HG03196 (cell line): ENCODE measurements at regions not wholly inside any gene's neighbourhood (a gene's known extent, or its start where the extent isn't known, plus 50 kb on each side); places are given as distances from the start of the nearest gene placed in this dataset.

Source experiments
- ATAC-seq: cut with Tn5 transposase; IDR thresholded peaks from one replicate; pipeline ENCODE4 v1.9.1; 2021; ENCODE audit not compliant: unreplicated experiment

DNA sequence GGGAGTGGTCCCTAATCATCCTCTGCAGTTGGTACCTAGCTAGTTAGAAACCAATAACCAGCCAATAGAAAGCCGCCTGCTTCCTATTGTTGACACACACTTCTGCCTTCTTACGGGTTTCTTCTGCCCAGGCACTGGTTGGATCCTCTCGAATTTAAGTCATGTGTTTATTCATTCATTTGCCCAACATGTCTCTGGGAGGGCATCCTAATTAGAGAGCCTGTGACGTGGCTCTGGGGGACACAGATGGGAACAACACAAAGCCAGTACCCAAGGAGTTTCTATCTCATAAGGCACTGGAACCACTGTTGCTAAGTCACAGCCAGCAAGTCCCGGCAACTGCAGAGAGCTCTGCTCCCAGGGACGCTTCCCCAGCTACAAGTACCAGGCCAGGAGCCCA, 300.7 kb upstream of the TNRC6C start:
- no peak for ATAC-seq

DNA sequence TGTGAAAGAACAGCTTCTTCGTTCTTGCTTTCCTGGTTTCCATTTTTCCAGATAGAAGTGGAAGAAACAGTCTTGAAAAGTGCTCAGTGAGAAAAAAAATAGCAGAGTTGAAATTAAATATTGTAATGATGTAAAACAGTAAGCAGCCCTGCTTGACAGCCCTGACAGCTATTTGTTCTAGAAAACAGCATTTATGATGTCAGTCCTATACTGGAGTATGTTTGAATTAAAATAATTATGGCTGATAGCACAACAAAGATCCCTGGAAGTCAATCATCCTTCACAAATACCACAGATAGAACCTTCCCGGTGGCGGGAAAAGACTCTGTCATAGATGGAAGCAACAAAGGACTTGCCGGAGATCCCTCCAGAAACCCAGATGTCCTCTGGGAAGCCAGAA, 298.0 kb upstream of the TNRC6C start:
- no peak for ATAC-seq

DNA sequence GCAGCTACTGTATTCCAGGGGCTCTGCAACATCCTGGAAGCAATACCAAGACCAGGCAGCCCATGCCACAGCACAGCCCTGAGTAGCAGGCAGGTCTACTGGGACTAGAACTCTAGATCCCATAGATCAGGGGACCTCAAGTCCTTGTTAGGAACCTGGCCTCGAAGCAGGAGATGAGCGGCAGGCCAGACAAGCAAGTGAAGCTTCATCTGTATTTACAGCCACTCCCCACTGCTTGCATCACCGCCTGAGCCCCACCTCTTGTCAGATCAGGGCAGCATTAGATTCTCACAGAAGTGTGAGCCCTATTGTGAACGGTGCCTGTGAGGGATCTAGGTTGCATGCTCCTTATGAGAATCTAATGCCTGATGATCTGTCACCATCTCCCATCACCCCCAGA, 295.7 kb upstream of the TNRC6C start:
- no peak for ATAC-seq

DNA sequence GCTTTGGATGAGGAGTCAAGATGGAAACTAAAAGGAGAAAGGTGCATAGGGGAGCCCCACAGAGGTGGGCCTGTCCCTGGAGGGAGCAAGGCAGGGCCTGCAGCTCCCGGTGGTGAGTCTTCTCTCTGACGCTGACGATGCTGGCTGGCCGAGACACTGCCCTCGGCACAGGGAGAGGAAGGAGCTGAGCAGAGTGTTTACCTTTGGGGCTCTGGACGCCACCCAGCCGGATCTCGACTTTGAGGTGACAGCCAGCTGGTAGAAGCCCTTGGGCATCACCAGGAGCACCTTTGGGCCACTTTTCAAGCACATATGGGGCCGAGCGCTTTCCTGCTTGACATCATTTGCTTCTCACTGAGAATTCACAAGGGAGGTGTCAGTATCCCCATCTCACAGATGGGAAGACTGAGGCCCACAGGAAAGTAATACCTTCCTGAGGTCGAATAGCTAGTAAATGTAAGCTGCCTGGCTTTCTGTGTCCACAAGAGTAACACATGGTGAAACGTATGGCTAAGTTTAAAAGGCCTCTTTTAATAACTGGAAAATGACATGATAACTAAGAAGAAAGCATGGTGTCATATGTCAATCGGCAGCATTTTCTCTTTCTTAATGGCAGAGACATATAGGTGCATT, 294.3 kb upstream of the TNRC6C start:
- ATAC-seq: no peak

DNA sequence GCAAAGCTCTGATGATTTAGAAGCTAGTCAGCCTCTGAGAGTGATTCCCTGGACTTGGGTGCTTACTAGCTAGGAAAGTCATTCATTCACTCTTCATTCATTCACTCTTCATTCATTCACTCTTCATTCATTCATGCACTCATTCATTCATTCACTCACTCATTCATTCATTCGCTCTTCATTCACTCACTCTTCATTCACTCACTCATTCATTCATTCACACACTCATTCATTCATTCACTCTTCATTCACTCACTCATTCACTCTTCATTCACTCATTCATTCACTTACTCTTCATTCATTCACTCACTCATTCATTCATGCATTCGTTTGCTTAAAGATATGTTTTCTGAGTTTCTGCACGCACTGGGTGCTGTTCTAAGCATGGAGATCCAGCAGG, 292.7 kb upstream of the TNRC6C start:
- ATAC-seq: no peak

DNA sequence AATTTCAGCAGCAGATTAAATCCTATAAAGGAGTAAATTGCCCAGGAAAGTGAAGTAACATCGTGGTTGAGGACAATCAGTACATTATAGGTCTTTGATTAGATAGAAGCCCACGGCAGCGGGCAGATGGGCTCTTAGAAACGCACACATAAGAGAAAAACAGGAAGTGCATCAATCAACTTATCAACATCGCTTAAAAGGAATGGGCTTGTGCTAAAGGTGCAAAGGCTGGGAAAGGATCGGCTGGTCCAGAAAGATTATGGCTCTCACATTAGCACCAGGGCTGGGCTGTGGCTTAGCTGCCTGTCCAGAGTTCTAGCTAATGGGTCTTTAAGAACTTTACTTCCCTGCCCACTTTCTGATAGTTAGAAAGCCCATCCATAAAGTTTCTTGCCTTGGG, 292.0 kb upstream of the TNRC6C start:
- no peak for ATAC-seq

DNA sequence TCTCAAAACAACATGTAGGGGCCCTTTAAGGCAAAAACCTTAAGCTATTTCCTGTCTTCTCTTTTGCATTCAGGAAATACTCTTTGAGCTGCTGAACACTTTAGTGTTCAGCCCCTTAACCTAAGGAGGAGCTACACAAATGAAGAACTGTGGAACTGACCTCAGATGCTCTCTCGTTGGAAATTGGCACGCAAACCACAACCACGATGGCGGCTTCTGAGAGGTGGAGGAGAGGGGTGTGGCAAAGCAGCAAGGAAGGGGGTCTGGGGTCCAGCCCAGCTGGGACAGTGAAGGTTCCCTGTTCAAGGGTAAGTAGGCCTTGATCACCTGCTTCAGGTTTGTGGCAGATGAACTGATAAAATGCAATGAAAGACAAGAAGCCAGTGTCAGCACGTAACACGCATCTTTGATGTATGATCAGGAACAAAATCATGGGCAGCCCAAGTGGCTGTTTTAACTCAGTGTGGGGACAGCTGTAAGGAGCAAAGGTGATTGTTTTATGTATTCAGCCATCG, 291.6 kb upstream of the TNRC6C start:
- no peak for ATAC-seq

DNA sequence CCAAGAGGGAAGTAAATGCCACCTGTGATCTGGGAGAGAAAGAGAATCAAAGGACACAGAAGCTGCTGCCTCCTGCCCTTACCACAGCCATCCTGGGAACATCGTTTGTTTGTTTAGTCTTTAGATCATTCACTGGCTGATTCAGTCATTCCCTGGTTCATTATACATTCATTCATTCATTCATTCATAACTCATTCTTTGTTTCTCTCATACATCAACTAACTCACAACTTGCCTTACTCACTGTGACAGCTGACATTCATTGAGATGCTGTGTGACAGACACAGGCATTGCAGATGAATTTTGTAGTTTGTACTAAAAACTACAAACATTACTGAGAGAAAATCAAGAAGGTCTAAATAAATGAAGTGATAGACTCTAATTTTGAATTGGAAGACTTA, 291.0 kb upstream of the TNRC6C start:
- no peak for ATAC-seq

DNA sequence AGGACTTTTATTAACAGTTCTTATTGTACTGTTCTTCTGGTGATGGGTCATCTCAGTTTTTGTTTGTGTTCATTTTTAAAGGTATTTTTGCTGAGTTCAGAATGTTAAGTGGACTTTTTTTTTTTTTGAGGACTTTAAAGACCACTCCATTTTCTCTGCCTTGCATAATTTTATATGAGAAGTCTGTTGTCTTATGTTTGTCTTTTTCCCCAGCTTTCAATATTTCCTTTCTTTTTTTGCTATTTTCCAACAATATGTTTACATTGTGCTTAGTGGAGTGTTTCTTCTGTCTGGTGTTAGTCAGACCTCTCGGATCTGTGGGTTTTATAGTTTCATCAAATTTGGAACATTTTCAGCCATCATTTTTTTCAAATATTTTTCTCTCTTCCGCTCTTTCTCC, 290.0 kb upstream of the TNRC6C start:
- no peak for ATAC-seq

DNA sequence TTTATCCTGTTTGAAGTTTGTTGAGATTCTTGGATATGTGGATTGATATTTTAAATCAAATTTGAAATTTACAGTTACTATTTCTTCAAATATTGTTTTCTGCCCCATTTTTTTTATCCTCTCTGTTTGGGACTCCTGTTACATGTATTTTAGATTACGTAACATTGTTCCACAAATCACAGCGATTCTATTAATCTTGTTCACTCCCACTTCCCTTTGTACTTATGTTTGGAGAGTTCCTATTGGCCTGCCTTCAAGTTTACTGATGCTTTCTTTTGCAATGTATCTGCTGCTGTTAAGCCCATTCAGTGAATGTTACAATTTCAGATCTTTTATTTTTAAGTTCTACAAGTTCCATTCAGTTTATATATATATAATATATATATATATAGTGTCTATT, 288.3 kb upstream of the TNRC6C start:
- no peak for ATAC-seq

DNA sequence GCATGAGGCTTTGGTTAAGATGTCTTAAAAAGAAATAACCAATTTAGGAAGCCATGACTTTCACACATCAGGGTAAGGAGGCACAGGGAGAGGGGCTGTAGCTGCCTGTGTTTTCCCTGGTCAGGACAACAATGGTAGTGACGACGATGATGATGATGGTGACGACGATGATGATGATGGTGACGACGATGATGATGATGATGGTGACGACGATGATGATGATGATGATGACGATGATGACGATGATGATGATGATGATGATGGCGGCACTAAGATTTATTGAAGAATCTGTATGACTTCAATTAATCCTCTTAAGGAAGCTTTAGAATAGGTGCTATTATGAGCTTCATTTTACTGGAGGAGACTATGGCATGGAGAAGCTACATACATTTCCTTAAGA, 284.1 kb upstream of the TNRC6C start:
- no peak for ATAC-seq

DNA sequence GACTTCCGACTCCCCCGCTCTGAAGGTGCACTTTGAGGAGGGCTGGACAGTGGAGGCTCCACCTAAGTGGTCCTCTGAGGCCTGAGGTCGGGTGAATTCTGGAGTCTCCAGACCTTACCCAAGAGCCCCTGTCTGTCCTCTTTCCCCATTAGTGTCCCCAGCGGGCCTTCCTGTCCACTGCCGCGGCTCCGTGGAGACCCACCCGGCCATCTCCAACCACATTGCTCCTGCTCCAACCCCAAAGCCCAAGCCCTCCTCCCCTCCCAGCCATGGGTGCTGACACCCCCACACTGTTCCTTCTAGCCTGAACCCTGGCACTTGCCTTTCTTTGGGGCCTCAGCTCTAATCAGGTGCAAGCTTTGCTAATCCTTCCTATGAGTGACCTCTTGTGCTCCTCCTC, 283.1 kb upstream of the TNRC6C start:
- ATAC-seq: no peak

DNA sequence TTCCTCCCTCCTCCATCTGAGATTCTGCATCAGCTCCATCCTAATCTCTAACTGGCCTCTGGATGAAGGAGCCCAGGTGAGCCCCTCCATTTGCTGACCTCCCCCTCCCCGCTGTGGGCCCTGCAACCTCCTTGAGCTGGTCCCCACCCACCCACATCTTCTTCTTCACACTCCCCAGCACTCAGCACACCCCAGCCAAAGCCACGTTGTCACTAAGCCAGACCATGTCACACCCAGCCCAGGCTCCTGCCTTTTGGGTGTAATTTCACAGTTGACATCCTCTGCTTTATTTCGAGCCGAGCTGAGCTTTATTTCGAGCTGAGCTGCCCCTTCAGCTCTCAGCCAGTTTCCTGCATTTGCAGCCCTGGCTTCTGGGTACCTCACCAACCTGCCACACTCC, 282.7 kb upstream of the TNRC6C start:
- ATAC-seq: no peak

DNA sequence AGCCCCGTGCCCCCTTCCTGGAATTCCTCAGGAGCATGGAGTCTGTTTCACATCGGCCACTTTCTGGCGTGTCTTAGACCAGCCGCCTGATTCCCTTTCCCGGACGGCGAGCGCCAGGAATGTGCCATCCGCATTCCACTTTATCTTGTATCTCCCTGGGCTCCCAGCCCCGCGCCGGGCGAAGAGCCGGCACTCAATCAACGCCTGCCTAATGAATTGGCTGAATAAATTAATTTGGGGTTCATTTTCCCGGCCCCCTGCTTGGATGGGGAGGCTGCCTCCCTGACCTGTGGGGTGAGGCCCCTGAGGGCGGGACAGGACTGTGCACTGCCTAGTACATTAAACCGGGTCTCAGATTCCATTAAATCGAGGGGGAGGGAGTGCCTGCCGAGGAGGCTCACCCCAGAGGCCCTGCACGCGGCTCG, 282.3 kb upstream of the TNRC6C start:
- ATAC-seq: no peak

DNA sequence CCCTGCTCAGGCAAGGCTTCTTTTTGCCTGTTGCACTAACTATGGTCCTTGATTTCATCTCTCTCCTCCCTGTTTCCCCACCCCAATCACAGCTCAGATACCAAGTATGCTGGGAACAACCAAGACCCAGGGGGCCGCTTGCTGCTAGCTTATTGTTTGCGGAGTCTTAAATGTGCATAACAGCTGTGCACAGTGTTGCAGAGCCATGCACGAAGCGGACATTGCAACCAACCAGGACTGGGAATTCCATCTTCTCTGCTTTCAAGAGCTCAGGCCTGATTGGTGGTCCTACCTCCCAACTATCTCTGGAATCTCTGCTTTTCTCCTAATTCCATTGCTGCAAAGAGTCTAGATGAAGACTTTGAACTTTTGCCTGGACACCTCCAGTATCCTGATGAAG, 281.3 kb upstream of the TNRC6C start:
- ATAC-seq: no peak

DNA sequence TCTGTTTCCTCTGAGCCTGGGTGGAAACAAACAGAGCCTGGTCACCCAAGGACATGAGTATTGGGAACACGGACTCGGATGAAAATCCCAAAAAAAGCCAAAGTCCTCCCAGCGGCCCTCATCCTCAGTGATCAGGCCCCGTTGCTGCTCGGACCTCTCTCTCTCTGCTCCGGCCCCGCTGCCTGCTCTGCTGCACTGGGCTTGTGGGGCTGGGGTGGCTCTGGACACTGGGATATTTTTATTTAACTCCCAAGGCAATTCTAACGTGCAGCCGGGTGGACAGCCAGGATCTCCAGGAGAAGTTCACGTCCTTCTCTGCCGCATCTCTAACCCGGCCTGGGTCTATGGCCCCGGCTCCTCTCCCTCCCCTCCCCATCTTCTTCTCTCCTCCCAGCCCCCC, 280.9 kb upstream of the TNRC6C start:
- ATAC-seq: no peak

DNA sequence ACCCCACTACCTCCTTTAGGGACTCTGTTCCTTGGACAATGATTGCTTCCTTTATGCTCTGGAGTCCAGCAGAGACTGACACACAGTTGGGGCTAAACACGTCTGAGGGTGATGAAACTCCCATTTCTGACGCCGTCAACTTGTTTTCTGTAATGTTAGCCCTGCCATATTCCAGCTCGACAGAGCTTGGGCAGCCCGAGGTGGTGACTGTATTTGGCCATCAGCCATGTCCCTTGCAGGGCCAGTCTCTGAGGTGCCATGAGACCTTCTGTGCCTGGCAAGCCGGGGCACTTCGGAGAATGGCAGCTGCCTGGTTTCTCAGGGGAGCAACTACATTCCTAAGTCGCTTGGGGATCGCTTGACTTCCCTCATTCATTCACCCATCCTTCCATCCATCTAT, 278.9 kb upstream of the TNRC6C start:
- no peak for ATAC-seq

DNA sequence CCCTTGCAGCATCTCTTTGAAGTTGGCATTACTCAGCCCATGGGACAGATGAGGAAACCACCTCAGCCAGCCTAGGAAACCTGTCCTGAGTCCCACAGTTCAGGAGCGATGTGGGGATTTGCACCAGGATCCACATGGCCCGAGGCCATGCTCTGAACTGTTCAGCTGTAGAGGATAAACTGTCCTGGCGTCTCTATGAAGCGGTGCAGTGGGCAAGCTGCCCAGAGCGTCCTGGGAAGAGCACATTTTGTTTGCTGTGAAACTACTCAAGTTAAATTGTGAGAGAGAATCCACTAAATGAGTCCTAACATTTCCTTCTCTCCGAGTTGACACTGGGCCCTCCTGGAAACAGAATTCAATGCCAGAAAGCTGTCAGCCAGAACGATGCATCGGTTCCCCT, 276.6 kb upstream of the TNRC6C start:
- no peak for ATAC-seq

DNA sequence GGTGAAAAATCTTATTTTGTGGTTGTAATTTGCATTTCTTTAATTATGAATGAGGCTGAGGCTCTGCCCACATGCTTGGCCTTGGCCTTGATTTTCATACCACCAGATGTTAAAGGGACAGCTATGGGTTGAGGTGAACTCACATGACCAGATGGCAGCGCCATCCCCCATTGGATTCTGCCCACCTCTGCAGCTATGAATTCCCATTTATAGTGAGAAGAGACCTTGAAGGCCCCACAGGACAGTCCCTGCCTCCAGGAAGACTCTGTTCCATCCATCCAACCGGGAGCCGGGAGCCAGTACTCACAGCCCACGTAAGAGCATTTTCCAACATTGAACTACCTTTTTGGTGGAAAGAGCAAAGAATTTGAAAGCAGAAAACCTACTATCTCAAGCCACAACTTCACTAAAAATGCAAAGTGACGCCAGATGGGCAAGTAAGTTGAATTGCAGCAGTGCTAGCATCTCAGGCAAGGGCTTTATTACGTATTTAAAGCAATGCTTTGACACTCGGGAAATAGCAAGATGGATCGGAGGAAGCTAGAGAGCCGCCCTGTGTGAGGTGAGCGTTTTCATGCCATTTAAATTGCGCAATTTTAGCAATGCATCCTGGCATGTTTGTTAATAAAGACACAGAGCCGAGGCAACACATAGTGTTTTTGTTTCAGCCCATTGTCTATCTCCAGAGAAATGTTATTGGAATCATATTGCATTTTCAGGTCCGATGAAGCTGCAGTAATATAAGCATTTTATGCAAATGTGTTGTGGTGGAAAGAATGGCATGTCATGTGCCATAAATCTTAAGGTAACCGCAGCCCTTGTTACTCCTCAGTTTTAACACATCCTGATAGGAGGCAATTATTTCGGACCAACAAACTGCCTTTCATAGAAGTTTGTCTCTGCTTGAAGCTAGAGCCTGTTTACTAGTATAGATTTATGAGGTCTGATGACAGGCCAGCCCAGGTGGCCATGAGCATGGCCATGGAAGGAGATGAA, 273.4 kb upstream of the TNRC6C start:
- no peak for ATAC-seq

DNA sequence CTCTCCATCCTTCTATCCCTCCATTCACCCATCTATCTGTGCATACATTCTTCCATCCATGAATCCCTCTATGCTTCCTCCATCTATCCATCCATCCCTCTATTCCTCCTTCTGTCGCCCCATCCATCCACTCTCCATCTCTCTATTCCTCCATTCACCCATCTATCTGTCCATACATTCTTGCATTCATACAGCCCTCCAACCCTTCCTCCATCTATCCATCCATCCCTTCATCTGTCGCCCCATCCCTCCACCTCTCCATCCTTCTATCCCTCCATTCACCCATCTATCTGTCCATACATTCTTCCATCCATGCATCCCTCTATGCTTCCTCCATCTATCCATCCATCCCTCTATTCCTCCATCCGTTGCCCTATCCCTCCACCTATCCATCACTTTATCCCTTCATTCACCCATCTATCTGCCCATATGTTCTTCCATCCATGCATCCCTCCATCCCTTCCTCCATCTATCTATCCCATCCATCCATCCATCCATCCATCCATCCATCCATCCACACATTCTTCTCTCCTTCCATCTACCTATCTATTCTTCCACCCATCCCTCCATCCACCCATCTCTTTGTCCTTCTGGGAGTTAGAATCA, 272.5 kb upstream of the TNRC6C start:
- ATAC-seq: no peak

DNA sequence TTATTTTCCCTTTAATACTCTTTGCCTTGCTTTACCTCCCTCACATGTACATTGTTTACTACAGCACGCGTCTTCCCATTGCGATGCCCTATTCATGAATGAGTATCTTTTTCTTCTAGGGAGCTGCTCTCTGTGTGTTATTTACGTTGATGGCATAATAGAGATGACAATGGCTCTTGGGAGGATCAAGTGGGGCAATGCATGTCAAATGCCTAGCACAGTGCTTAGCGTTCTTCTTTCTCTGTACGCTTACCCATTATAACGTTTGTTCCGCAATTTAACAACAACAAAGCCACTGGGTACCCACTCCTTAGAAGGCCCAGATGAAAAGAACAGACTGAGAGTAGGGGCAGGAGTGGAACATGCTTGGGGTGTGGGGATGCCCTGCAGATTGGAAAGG, 271.6 kb upstream of the TNRC6C start:
- no peak for ATAC-seq

DNA sequence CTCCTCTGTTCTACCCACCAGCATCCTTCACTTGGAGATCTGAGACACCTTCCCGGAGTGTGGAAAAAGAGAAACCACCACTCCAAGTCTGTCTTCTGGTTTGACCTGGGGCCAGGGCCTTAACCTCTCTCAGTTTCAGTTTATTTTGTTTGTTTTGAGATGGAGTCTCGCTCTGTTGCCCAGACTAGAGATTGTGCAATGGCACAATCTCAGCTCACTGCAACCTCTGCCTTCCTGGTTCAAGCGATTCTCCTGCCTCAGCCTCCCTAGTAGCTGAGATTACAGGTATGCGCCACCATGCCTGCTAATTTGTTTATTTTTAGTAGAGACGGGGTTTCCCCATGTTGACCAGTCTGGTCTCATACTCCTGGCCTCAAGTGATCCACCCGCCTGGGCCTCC, 271.1 kb upstream of the TNRC6C start:
- no peak for ATAC-seq
